LoVo (cell line): ENCODE measurements at regions not wholly inside any gene's neighbourhood (a gene's known extent, or its start where the extent isn't known, plus 50 kb on each side); places are given as distances from the start of the nearest gene placed in this dataset.

ENCODE experiments used
- DNase-seq: peaks from one replicate; pipeline ENCODE4 v3.0.0-alpha.2; 2016; ENCODE audit warnings: low spot score

- no peak for DNase-seq
These were observed 324.8 kb downstream of the TEX29 start for GRCh38 chr13:111645198-111645597.

GRCh38 chr13:111645598-111646455 is 325.4 kb downstream of the TEX29 start:
- DNase-seq = no peak

- no peak for DNase-seq
These were observed 326.0 kb downstream of the TEX29 start for GRCh38 chr13:111646456-111646855.

GRCh38 chr13:111648885-111649284 is 328.4 kb downstream of the TEX29 start:
- no peak for DNase-seq

- no peak for DNase-seq
These were observed 330.2 kb downstream of the TEX29 start for GRCh38 chr13:111650626-111651025.

- DNase-seq = no peak
These were observed 332.2 kb downstream of the TEX29 start for GRCh38 chr13:111652676-111653075.

- no peak for DNase-seq
These were observed 334.1 kb downstream of the TEX29 start for GRCh38 chr13:111654531-111654930.

- DNase-seq = no peak
These were observed 336.0 kb downstream of the TEX29 start for GRCh38 chr13:111656439-111656838.

GRCh38 chr13:111657013-111657412 is 336.6 kb downstream of the TEX29 start:
- DNase-seq = no peak

GRCh38 chr13:111658145-111659100 is 338.0 kb downstream of the TEX29 start:
- DNase-seq = no peak

GRCh38 chr13:111659219-111659775 is 338.9 kb downstream of the TEX29 start:
- no peak for DNase-seq

GRCh38 chr13:111659842-111660241 is 339.4 kb downstream of the TEX29 start:
- no peak for DNase-seq

GRCh38 chr13:111661052-111661451 is 340.6 kb downstream of the TEX29 start:
- no peak for DNase-seq

- no peak for DNase-seq
These were observed 341.3 kb downstream of the TEX29 start for GRCh38 chr13:111661776-111662175.

- DNase-seq = no peak
These were observed 342.0 kb downstream of the TEX29 start for GRCh38 chr13:111662451-111662850.

- DNase-seq = no peak
These were observed 342.5 kb downstream of the TEX29 start for GRCh38 chr13:111662895-111663294.

GRCh38 chr13:111663505-111663904 is 343.1 kb downstream of the TEX29 start:
- DNase-seq = no peak

- no peak for DNase-seq
These were observed 343.5 kb downstream of the TEX29 start for GRCh38 chr13:111663953-111664421.

- DNase-seq = no peak
These were observed 344.3 kb downstream of the TEX29 start for GRCh38 chr13:111664696-111665095.

- no peak for DNase-seq
These were observed 345.3 kb downstream of the TEX29 start for GRCh38 chr13:111665691-111666095.

- DNase-seq = no peak
These were observed 345.8 kb downstream of the TEX29 start for GRCh38 chr13:111666164-111666776.

GRCh38 chr13:111667757-111668156 is 347.3 kb downstream of the TEX29 start:
- no peak for DNase-seq
